ENCODE measurements at regions not wholly inside any gene's neighbourhood (a gene's known extent, or its start where the extent isn't known, plus 50 kb on each side); places are given as distances from the start of the nearest gene placed in this dataset.

GRCh38 chr2:8607606-8608005 lies 74.2 kb upstream of the ID2 start:
- ATAC-seq = no peak
- BruUV-seq (replicated peaks) = no TSS peak
- Histone ChIP-seq H3K79me2 (ENCODE audit: insufficient read depth, low read length) (no peaks in the 10 kb centered on the region), H3K9me2 (ENCODE audit: insufficient read depth) (no peaks in the 10 kb centered on the region), H3K36me3 (ENCODE audit: control insufficient read depth in 1 of 2, insufficient read depth in 2 of 2, low read length in 2 of 2) (no peaks in the 10 kb centered on the region), H3K9ac (ENCODE audit: low read length) (no peak overlapping the region), H3K4me3 (replicated peaks in 1 of 2; ENCODE audit: low read depth in 1 of 2, low read length in 2 of 2) (no peak overlapping the region), H3K27me3 (ENCODE audit: insufficient read depth, low read length) (no peaks in the 10 kb centered on the region), H3K4me2 (ENCODE audit: low read length) (no peak overlapping the region), H4K20me1 (ENCODE audit: insufficient read depth) (no peaks in the 10 kb centered on the region), H3K4me1 (ENCODE audit: control insufficient read depth in 1 of 2, insufficient read depth in 2 of 2, low read length in 2 of 2) (peaks cover 16 to 24% of the 10 kb centered on the region in 2 experiments), H3K27ac (ENCODE audit: low read depth, low read length) (no peak overlapping the region), H3K9me3 (ENCODE audit: control insufficient read depth in 1 of 2, insufficient read depth in 1 of 2, low read depth in 1 of 2, low read length in 2 of 2) (no peaks in the 10 kb centered on the region), H2AFZ (ENCODE audit: low read depth, low read length, poor library complexity, severe bottlenecking) (no peak overlapping the region)
- intact Hi-C loops (cut with micrococcal nuclease) = no loop called here
- ChIA-PET POLR2A (no interaction called here), RAD21 (ENCODE audit: low non-redundant PET in 1 of 2, low total read pairs in 2 of 2, uncharacterized antibody in 2 of 2, unreplicated experiment in 2 of 2) (no interaction called here), CTCF (no interaction called here)
- no peak for DNase-seq (ENCODE audit: low read depth, low spot score)
- TF ChIP-seq CTCF (IDR thresholded peaks at IDR 0.05 in 2 of 3, conservative IDR thresholded peaks at IDR 0.05 in 1 of 3; ENCODE audit: borderline replicate concordance in 1 of 3, insufficient read depth in 1 of 3, low read depth in 2 of 3, low read length in 2 of 3) (no peak), JUND (IDR thresholded peaks at IDR 0.05) (no peak), FOSL1 (IDR thresholded peaks at IDR 0.05; ENCODE audit: low read depth) (no peak), CBX3 (IDR thresholded peaks at IDR 0.05; ENCODE audit: low read depth) (no peak), POLR2A (IDR thresholded peaks at IDR 0.05; ENCODE audit: borderline replicate concordance, extremely low read depth, insufficient read depth, insufficient read length) (no peak), POLR2AphosphoS5 (IDR thresholded peaks at IDR 0.05; ENCODE audit: low read depth, low read length) (no peak), RAD21 (IDR thresholded peaks at IDR 0.05; ENCODE audit: low read depth) (no peak), ELF1 (IDR thresholded peaks at IDR 0.05; ENCODE audit: borderline replicate concordance, low read depth) (no peak), EGR1 (IDR thresholded peaks at IDR 0.05; ENCODE audit: low read depth) (no peak)

- intact Hi-C loops (cut with micrococcal nuclease) = no loop called here
- Histone ChIP-seq H4K20me1 (ENCODE audit: insufficient read depth) (no peaks in the 10 kb centered on the region), H3K36me3 (ENCODE audit: control insufficient read depth in 1 of 2, insufficient read depth in 2 of 2, low read length in 2 of 2) (no peaks in the 10 kb centered on the region), H3K4me2 (ENCODE audit: low read length) (no peak overlapping the region), H3K9me2 (ENCODE audit: insufficient read depth) (no peaks in the 10 kb centered on the region), H3K27ac (ENCODE audit: low read depth, low read length) (no peak overlapping the region), H3K9me3 (ENCODE audit: control insufficient read depth in 1 of 2, insufficient read depth in 1 of 2, low read depth in 1 of 2, low read length in 2 of 2) (no peaks in the 10 kb centered on the region), H3K4me3 (replicated peaks in 1 of 2; ENCODE audit: low read depth in 1 of 2, low read length in 2 of 2) (no peak overlapping the region), H3K9ac (ENCODE audit: low read length) (no peak overlapping the region), H3K4me1 (ENCODE audit: control insufficient read depth in 1 of 2, insufficient read depth in 2 of 2, low read length in 2 of 2) (peaks cover 16 to 20% of the 10 kb centered on the region in 2 experiments), H2AFZ (ENCODE audit: low read depth, low read length, poor library complexity, severe bottlenecking) (no peak overlapping the region), H3K27me3 (ENCODE audit: insufficient read depth, low read length) (no peaks in the 10 kb centered on the region), H3K79me2 (ENCODE audit: insufficient read depth, low read length) (no peaks in the 10 kb centered on the region)
- POLR2A ChIA-PET = no interaction called here
- CTCF ChIA-PET = no interaction called here
- no peak for ATAC-seq
- no TSS peak for BruUV-seq (replicated peaks)
- RAD21 ChIA-PET (ENCODE audit: low non-redundant PET in 1 of 2, low total read pairs in 2 of 2, uncharacterized antibody in 2 of 2, unreplicated experiment in 2 of 2) = no interaction called here
- DNase-seq (ENCODE audit: low read depth, low spot score) = no peak
- TF ChIP-seq CBX3 (IDR thresholded peaks at IDR 0.05; ENCODE audit: low read depth) (no peak), ATF3 (IDR thresholded peaks at IDR 0.05) (no peak), CTCF (IDR thresholded peaks at IDR 0.05 in 2 of 3, conservative IDR thresholded peaks at IDR 0.05 in 1 of 3; ENCODE audit: borderline replicate concordance in 1 of 3, insufficient read depth in 1 of 3, low read depth in 2 of 3, low read length in 2 of 3) (no peak), EZH2 (IDR thresholded peaks at IDR 0.05) (no peak), POLR2A (IDR thresholded peaks at IDR 0.05; ENCODE audit: borderline replicate concordance, extremely low read depth, insufficient read depth, insufficient read length) (no peak), ZBTB33 (IDR thresholded peaks at IDR 0.05; ENCODE audit: extremely low read depth, insufficient replicate concordance, low read length) (no peak), JUND (IDR thresholded peaks at IDR 0.05) (no peak), SRF (IDR thresholded peaks at IDR 0.05; ENCODE audit: low read depth) (no peak), FOSL1 (IDR thresholded peaks at IDR 0.05; ENCODE audit: low read depth) (no peak), RAD21 (IDR thresholded peaks at IDR 0.05; ENCODE audit: low read depth) (no peak)
Measured at GRCh38 chr2:8608411-8608954, 73.4 kb upstream of the ID2 start.
